ENCODE measurements at regions not wholly inside any gene's neighbourhood (a gene's known extent, or its start where the extent isn't known, plus 50 kb on each side); places are given as distances from the start of the nearest gene placed in this dataset.

DNA sequence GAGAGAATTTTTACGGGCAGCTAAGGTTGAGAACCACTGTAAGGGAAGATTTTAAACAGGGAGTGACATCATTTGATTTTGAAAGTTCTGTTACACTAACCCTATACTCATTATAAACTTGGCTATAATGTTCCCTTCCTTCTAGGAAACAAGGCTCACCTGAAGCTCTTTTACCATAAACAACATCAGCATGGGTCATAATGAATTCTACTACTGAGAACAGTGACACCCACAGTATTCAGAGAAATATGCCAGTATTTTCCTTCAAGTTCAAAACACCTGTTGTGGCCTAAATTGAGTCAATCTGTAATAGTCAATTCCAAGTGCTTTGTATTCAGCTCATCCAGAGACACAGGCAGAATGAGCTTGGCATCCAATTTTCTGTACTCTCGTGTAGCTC is 175.3 kb upstream of the STT3B start:
- DNase-seq = no peak

- DNase-seq = no peak
Observed at GRCh38 chr3:31358473-31359070, 174.2 kb upstream of the STT3B start.

DNA sequence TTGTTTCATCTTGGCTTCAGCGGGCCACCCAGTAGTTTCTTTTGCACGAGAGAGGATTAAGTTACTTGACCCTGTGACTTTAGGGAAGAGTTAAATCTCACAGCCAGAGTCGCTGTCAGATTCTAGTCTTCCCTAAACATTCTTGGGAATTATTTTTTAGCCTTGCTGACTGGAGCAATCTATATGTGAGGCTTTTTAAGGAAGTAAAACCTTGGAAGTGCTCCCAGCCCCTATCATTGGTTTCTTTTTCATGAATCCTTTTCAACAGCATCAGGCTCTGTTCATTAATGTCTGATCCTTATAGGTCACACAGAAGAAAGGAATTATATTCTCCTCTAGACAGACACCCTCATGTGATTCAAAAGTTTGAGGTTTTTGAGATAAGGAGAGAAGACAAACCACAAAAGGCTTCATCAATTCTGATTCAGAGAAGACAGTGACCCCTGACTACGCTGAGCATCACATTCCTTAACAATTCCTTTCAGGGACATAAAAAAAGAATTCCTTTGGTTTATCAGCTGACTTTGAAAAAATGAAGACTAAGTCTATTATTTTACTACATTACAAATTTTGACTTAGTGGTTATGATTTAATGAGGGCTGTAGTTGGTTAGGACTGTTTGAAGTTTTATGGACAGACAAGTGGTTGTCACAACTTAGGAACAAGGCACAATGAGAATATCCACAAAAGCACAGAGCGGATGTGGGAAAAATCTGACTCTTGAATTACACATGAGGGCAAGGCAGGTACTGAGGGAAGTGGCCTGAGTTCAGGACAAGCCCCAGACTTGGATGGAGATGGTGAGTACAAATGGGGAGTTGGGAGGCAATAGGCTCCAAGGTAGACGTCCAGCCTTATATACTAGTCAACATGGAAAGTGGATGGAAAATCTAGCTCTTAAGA is 171.1 kb upstream of the STT3B start:
- no peak for DNase-seq

DNA sequence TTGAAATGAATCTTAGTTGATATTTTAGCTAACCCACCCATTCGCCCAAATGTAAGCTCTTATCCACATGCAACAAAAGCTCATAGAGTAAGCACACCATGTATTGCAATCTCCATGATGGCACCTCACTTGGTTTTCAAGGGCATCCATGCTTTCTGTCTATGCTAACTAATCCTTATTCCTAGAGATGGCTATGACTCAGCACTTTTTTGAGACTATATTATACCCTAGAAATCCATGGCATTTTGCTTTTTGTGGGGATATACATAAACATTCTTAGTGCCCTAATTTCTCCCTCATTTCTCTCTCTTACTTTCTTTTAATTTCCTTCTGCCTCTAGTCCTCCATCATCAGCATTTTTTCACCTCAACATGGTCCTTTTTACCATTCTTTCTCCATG is 168.5 kb upstream of the STT3B start:
- no peak for DNase-seq

GRCh38 chr3:31364711-31365110 is 168.0 kb upstream of the STT3B start:
- DNase-seq = no peak

- DNase-seq = no peak
Observed at GRCh38 chr3:31367518-31367917, 165.2 kb upstream of the STT3B start.

DNA sequence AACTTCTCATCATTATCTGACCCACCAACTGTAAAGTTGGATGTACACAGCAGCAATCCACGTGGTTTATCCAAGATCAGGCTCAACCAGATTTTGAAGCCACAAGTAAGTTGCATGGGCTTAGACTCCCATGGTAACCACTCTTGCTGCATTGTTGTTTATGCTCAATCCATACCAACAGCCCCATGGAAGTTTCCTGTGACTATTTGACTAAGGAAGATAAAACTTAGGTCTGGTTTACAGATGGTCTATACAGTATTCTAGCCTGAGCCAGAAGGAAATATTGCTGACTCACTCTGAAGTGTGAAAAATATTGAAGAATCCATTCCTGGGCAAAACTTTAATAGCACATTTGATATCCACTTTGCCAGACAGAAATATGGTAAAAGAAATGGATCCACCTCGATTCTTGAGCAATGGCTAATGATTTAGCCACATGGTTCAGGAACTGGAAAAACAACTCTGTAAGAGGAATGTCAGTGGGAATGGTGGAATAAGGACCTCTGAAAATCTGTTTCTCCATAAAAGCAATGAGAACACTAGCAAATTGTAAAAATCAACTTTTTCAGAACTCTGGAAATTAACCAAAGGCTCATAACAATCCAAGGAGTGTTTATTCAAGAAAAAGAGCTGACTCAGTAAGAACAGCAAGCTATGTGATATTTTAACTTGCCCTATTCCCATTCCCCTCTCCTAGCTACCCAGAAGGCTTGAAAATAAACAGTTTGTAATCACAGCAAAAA is 162.9 kb upstream of the STT3B start:
- DNase-seq = no peak

DNA sequence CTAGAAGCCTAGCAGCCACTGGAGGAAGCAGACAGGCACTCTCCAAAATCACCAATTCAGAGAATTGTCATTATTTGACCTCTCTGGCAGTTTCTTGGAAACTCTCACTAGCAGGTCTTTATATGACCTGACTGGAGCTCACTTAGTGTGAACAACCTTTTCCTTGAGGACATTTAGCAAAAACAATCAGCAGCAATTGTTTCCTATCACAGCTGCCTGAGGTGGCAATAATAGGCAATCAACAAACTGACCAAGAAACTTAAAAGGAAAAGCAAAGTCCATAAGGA is 162.4 kb upstream of the STT3B start:
- no peak for DNase-seq

GRCh38 chr3:31370681-31371080 is 162.0 kb upstream of the STT3B start:
- no peak for DNase-seq

GRCh38 chr3:31371484-31372177 is 161.1 kb upstream of the STT3B start:
- DNase-seq = no peak

DNA sequence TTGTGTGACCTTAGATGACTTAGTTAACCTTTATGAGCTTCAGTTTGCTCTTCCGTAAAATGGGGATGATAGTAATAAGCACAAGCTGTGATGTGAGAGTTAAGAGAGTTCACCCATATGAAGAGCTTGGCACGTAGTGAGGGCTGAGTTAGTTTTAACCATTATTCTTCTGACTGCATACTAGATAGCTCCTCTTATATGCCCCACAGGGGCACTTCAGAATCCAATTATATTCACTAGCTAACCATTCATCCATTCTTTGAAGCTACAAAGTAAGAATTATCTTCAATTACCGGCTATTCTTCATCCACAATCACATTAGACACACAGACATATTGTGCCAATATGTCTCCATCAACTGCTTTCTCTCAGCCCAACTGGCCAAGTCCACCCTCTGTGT is 159.0 kb upstream of the STT3B start:
- DNase-seq = no peak

- DNase-seq = no peak
Observed at GRCh38 chr3:31377045-31377642, 155.6 kb upstream of the STT3B start.

GRCh38 chr3:31378231-31378630 is 154.5 kb upstream of the STT3B start:
- no peak for DNase-seq

DNA sequence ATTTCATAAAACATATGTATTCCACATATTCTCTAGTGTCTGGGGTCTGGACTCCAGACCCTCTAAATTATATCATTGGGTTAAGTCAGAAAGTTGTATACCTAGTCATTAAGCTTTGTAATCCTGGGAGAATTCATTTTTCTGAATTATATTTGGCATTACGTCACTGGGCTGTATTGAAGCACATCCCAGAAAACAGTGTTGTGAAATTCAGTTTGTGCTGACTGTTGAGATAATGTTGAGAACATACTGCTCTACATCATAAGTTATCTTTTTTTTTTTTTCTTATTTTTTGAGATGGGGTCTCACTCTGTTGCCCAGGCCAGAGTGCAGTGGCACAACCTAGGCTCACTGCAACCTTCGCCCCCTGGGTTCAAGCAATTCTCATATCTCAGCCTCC is 153.1 kb upstream of the STT3B start:
- no peak for DNase-seq

DNA sequence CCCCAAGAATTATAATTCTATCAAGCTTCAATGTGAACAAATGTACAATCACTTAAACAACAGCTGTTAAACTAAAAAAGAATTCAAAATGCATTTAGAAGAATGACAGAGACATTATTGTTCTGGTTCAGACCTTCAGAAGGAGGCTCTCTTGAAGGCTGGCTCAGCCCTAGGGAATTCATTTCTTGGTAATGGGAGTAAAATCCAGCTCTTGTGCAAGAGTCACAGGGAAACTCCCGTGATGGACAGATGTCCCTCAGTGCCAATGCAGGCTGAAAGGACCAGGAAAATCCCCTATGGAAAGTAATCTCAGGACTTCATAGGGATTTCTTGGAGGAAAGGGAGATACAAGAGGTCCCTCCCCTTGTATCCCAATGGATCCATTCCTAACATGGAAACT is 149.9 kb upstream of the STT3B start:
- no peak for DNase-seq

- no peak for DNase-seq
Observed at GRCh38 chr3:31384117-31384516, 148.6 kb upstream of the STT3B start.

DNA sequence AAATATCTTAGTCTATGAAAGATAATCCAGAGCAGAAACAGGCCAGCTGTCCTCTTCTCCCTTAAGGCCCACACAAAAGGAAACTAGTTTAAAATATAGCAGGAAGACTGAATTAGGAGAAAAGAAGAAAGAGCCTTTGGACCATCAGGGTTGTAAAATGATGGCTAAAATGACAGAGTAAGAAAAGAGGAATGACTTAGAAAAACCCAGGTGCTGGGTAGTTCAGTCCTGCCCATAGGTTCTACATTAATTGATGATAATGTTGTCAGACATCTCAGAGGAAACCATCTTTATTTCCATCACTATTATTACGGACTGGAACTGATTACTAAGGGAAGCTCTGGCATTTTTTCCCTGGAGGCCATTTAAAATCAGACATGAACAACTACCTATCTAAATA is 142.8 kb upstream of the STT3B start:
- no peak for DNase-seq

DNA sequence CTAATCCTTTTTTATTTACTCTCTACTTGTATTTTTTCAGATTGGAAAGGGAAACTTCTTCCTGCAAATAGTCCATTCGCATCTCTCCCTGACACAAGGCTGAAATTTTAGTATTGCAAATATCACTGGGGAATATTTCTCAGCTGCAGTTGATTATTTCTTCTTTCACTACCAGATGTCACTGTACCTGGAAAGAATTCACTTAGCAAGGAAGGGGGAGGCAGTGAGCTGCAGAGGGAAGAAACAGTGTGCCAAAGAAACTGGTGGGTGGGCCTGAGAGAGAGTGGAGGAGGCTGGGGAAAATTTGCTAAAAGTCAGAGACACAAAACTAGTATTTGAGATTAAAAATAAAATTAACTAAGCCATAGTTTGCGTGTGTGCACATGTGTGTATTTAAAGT is 142.3 kb upstream of the STT3B start:
- no peak for DNase-seq

GRCh38 chr3:31391150-31391549 is 141.6 kb upstream of the STT3B start:
- no peak for DNase-seq

DNA sequence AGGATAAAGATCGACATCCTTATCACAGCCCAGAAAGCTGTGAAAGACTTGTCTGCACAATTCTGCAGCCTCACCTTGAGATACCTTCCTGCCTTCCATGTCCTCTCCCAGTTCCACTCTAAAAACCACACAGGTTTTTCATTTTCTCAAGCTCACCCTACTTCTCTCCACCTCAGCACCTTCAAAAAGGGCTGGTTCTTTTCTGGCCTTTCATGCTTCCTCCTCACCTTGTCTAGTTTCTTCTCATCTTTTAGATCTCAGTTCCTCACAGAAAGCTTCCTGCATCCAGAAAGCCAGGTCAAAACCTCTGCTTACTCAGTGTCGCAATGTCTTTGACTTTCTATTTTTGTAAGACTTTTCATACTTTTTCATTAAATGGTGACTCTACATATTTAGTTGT is 140.2 kb upstream of the STT3B start:
- no peak for DNase-seq

- no peak for DNase-seq
Observed at GRCh38 chr3:31399271-31399670, 133.5 kb upstream of the STT3B start.

DNA sequence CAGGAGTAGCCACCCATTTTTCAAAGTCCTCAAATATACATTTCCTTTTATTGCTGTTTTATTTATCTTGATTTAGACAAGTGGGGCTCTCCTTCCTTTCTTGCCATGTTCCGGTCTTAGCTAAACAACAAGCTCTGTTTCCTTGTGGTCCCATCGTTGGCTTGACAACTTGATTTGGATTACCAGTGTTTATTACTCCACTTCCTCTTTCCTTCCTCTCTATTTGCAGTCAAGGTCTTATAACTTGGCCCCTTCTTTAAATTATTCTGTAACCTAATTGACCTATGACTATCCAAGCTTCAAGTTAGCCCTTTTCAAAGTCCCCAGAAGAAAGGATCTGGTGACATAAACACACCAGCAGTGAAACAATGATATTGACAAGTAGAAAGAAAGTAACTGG is 130.6 kb upstream of the STT3B start:
- DNase-seq = no peak

GRCh38 chr3:31403197-31403596 is 129.5 kb upstream of the STT3B start:
- DNase-seq = no peak

Measured in DMS79 treated with DMSO at 0.1 percent for 48 hours (cell line).